ENCODE measurements at regions not wholly inside any gene's neighbourhood (a gene's known extent, or its start where the extent isn't known, plus 50 kb on each side); places are given as distances from the start of the nearest gene placed in this dataset.

DNA sequence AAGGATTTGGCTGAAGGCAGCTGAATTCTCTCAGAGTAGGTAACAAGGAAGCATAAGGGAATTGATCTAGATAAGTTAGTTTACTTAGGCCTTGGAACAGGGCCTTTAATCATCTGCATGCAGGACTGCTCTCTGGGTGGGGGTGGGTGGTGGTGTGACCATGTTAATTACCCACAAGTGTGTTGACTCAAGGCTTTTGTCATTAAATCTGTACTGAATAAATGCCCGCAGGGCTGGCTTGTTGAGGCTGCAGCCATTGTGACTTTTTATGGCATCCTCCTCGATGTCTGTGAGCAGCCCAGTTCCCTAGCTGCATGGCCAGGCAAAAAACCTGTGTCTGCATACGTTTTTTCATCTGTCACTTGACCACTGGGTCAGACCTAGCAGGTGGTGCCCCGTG lies 63.5 kb upstream of the ASCC3 start:
- DNase-seq (ENCODE audit: low spot score): no peak

DNA sequence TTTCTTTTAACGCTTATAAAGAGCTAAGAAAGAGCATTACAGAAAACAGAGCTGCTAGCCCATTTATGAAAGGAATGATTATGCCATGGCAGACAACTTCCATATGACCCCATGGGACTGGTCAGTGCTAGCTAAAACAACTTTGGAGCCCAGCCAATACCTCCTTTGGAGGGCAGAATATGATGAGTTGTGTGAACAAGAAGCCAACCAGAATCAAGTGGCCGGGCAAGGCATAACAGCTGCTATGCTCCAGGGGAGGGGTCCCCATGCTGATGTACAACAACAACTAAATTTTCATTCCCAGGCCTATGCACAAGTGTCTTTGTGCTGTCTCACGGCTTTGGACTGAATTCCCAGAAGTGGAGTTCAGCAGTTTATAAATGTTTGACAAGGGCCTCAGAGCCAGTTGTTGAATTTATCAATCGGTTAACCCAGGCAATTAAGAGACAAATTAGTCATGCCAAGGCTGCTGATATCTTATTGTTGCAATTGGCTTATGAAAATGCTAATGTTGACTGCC lies 65.0 kb upstream of the ASCC3 start:
- no peak for DNase-seq (ENCODE audit: low spot score)

DNA sequence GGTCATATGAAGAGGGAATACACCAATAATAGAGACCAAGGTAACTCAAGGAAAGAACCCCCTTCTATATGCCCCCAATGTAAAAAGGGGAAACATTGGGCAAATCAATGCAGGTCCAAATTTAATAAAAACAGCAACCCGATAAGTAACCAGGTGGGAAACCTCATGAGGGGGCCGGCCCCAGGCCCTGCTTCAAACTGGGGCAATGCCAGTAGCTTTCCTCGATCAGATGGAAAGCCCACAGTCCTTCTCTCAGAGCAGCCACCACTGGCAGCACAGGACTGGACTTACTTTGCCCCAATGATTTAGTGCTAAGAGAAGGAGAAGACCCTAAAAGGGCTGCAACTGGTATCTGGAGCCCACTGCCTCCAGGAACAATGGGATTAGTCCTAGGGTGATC lies 65.6 kb upstream of the ASCC3 start:
- no peak for DNase-seq (ENCODE audit: low spot score)

DNA sequence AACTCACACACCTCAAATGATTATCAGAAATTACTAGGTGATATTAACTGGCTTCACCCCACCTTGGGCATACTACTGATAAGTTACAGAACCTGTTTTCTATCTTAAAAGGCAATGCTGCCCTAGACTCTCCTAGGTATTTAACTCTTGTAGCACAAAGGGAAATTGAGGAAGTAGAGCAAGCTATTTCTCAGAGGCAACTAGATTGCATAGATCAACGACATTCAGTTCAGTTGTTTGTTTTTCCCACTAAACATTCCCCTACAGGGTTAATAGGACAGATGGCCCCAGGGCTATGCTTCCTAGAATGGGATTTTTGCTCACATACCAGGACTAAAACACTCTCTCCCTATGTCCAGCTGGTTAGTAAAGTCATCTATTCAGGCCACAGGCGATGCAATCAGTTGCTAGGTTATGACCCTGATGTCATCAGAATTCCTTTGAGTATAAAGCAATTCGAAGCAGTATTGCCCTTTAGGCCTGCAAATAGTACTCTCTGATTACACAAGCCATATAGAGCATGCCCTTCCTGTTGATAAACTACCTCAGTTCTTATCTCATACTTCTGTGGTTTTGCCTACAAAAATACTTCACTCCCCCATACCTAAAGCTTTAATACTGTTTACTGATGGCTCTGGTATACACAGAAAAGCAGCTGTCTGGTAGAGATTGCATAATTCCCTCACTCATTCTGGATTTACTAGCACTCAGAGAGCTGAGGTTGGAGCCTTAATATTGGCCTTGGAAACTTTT lies 67.4 kb upstream of the ASCC3 start:
- DNase-seq (ENCODE audit: low spot score): no peak

DNA sequence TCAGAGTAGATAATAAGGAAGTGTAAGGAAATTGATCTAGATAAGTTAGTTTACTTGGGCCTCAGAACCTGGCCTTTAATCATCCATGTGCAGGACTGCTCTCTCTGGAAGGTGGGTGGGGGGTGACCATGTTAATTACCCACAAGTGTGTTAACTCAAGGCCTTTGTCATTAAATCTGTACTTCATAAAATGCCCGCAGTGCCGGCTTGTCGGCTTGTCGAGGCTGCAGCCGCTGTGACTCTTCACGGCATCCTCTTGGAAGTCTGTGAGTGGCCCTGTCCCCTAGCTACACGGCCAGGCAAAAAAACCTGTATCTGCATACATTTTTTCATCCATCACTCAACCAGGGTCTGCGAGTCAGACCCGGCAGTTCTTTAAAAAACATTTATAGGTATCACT lies 70.9 kb upstream of the ASCC3 start:
- no peak for DNase-seq (ENCODE audit: low spot score)

DNA sequence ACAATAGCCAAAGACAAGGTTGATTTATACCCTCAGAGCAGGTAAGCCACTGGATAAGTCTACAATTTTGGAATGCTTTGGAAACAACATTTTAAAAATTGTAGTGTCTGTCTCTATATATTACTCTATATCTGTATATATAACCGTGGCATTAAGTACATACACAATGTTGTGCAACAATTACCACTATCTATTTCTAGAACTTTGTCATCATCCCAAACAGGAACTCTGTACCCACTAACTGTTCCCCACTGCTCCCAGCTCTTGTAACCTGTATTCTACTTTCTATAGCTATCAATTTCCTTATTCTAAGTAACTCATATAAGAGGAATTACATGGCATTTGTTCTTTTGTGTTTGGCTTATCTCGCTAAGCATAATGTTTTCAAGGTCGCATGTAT lies 78.2 kb upstream of the ASCC3 start:
- DNase-seq (ENCODE audit: low spot score): no peak

DNA sequence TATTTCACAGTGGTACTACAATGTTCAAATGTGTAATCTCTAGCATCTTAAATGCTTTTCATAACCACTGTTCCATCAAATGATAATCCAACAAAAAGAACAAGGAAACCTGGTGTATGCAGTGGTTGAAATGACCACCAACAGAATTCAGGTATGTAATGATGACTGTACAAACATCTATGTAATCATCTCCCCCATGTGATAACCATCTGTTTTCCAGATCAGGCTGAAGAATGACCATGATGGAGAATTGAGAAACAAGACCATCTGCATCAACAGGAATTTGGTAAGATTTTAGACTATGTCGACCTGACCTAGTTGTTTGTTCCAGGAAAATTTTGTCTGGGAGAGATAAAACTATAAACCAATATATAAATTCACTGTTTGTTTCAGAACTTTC lies 81.3 kb upstream of the ASCC3 start:
- DNase-seq (ENCODE audit: low spot score): no peak

DNA sequence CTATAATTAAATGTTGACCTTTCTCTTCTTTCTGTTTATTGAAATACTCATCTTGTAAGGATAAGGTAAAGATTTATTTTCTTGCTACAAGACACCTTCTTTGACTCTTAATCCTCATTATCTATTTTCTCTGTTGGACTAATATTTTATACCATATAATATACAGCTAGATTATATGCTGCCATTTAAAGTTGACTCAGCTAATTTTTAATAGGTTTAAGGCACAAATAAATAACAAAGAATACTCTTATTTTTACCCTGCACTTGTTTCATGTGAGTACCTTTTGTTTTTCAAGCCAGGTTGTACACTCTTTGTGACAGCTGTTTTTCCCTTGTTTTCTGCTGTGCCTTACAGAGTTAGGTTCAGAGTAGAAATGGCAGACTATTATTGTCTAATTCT lies 83.9 kb upstream of the ASCC3 start:
- DNase-seq (ENCODE audit: low spot score): no peak

DNA sequence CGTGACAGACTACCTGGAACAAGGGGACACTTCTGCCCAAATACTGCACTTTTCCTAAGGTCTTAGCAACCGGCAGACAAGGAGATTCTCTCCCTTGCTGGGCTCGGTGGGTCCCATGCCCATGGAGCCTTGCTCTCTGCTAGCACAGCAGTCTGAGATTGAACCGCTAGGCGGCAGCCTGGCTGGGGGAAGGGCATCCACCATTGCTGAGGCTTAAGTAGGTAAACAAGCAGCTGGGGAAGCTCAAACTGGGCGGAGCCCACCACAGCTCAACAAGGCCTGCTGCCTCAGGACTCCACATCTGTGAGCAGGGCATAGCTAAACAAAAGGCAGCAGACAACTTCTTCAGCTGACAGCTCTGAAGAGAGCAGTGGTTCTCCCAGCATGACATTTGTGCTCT lies 87.8 kb upstream of the ASCC3 start:
- no peak for DNase-seq (ENCODE audit: low spot score)

DNA sequence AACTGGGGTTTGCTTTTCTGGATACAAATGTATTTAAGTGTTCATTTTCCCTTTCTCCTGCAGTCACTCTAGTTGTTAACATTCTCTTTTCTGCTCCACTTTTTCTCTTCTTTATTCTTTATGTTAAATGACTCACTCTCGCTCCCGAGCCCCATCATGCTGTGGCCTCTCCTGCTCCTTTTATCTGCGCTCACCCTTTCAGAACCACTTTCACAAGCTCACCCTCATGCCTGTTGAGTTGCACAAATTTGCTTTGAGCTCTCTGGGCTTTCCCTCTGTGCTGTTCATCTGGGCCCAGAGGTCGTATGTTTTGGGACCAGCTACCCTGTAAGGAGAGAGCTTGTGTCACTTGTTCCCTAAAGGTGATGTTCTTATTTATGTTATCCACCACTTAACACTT lies 98.1 kb upstream of the ASCC3 start:
- DNase-seq (ENCODE audit: low spot score): no peak

DNA sequence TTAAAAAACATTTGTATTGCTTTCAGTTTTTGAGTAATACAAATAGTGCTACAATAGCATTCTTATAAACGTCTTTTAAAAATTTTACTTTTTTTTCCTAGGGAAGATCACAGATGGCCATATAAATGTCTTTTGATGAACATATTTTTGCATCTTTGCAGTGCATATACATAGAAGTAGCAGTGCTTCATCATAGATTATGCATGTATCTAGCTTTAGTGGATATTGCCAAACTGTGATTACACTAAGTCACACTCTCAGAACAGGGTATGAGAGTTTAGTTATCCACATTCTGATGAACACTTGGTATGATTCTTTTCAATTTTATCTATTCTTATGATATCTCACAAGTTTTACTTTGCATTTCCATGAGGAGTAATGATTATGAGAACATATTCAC lies 99.8 kb upstream of the ASCC3 start:
- no peak for DNase-seq (ENCODE audit: low spot score)

DNA sequence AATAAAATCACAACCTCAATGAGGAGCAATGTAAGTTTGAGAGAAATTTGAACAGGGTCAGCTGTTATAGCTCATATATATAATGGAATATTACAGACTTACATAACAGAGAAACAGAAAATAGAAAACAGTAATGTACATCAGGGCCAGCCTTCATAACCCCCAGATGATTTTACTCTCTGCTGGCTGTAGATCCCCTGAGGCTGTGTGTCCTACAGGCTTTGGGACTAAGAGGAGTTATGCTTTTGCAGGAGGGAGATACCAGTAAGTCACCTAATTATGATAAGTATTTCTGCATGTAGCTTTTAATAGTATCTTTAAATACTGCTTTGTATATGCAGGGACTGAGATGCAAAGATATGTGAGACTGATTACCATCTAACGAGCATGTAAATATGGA lies 105.8 kb upstream of the ASCC3 start:
- no peak for DNase-seq (ENCODE audit: low spot score)

DNA sequence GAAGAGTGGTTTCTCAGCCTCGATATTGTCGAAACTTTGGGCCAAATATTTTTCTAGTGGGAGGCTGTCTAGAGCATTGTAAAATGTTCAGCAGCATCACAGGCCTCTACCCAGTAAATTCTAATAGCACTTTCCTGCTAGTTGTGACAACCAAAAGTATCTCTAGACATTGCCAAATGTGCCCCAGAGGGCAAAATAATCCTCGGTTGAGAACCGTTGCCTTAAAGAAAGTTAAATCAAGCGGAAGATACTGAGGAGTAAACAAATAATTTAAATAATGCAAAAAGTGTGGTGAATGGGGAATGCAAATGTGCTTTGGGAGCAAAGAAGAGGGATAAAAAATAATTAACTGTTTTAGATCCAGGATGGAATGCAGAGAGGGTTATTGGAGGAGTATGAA lies 106.4 kb upstream of the ASCC3 start:
- DNase-seq (ENCODE audit: low spot score): no peak

DNA sequence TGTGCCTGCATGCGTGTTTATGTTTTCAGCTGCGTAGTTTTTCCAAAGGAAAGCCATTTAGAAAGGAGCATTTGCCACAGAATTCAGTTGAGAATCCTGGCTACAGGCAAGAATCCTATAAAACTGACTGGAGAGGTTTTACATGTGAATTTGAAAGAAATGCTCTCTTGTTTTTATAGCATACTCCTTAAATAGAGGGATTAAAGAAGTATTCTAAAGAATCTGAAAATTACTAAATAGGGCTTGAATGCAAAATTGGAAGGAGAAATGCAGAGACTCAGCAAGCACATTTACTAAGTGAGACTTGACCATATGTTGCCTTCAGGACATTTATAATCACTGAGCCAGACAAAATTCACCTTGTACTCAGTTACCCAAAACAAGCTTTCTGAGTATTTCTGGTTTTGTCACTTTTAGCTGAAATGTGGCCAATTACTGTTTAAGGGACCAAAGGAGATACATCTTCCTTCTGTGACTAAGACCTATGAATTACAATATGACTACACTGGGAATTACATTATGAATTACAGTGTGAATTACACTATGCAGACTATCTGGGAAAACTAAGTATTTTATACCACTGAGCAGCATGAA lies 107.4 kb upstream of the ASCC3 start:
- no peak for DNase-seq (ENCODE audit: low spot score)

DNA sequence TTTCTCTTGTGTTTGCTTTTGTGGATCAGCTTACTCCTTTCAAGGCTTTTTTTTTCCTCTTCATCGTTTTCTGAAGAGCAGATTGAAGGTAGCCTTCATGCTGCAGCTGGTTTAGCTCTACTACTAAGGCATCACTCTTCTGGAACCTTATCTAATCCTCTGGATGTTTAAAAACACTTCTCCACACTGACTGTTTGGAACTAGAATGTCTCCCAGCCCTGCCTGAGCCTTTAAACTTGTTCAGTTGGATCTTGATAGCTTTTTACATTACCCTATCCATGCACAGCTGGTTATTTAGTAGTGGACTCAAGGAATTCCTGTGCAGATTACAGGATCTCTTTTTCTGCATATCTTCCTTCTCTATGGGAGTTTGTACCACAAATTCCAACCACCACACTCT lies 108.9 kb upstream of the ASCC3 start:
- DNase-seq (ENCODE audit: low spot score): peak; percentile 60

DNA sequence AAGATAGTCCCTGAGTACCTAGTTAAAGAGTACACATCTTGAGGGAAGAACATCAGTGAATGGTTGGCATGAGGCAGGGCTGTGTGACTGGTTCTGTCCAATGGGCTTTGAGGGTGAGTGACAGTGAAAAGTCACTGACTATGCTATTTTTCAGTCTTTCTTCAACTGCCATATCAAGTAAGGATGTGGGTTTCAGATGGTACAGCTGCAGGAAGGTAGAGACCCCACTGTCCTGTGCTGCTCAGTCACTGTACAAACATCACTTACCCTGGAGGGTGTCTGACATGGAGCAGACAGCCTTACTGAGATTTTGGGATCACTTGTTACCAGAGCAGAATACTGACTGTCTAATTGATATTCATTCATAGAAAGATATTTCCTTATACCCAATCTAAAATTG lies 115.3 kb upstream of the ASCC3 start:
- no peak for DNase-seq (ENCODE audit: low spot score)

DNA sequence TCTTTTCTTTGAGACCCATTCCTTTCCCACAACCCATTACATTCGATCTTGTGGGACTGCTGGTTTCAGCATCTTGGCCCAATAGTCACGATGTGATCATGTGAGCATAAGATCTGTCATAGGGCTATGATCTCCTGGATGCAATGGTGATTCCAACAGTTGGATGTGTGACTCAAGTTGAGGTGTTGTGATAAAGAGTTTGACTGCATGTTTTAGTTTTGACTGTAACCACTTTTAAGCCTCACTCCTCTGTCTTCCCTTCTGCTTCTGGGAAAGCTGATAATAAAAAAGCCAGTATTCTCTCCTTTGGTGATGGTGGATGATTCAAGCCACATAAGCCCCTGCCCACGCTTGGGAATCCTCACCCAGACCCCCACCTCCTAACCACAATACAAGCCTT lies 117.0 kb upstream of the ASCC3 start:
- no peak for DNase-seq (ENCODE audit: low spot score)

DNA sequence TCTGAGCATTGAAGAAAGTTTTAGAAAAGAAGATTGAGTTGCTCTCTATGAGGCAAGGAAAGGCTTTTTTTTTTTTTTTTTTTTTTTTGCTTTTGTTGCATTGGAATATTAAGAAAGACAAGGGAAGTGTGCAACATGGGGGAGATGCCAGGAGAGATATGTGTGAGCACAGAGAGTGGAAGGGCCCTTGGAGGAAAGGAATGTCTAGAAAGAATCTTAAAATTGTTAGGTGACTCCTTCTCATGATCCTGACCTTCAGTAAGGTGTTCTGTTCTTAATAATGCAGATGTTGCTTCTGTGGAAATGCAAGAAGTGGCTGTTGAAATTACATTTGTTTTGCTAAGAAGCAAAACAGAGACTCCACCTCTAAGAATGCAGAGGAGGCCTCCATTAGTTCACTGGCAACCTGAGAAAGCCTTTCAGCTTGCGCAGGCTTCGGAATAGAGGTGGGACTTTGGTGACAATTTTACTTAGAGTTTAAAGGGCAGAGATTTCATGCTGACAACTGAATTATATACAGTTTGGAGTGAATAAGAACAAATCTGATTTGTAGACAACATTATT lies 118.0 kb upstream of the ASCC3 start:
- DNase-seq (ENCODE audit: low spot score): no peak

DNA sequence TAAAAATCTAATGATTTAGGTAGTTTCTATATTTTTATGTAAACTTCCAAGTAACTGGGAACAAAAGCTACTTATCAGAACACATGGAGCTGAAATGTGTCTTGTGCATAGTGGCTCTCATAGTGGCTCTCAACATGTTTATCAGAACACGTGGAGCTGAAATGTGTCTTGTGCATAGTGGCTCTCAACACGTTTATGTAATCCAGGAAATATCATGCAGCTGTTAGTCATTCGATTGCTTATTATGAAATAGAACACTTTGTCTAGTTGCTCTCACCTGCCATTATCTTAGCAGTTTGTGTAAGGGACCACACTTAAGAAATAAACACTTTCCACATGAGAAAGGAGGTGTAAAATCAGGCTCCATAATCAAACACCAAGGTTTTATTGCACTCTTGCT lies 119.2 kb upstream of the ASCC3 start:
- DNase-seq (ENCODE audit: low spot score): no peak

DNA sequence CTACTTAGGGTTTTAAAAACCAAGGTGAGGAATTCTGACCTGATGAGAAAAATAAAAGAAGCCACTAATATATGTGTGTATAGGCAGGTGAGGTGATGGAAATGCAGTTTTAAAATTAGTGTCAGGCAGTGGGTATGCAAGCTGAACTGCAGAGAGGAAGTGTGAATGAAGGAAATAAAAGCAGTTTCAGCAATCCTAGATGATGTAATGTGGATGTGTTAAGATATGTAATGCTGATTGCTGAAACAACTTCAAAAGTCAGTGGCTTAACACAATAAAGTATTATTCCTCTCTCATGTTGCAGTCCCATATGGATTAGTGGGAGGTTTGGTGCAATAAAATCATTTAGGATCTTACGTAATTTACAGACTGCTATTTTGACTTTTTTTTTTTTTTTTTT lies 119.9 kb upstream of the ASCC3 start:
- DNase-seq (ENCODE audit: low spot score): no peak

DNA sequence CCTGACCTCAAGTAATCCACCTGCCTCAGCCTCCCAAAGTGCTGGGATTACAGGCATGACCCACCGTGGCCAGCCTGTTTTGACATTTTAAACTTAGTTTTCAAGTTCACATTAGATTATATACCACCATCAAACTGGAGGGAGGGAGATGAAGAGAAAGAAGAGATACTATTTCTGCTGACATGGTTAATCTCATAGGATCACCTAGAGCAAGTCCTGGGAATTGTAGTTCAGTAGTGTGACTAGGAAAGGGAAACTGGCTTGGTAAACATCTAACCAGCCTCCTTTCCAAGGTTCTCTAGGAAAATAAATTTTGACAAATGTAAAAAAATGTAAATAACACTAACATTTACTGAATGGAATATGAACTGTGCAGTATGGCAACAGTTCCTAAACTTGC lies 120.5 kb upstream of the ASCC3 start:
- DNase-seq (ENCODE audit: low spot score): no peak

DNA sequence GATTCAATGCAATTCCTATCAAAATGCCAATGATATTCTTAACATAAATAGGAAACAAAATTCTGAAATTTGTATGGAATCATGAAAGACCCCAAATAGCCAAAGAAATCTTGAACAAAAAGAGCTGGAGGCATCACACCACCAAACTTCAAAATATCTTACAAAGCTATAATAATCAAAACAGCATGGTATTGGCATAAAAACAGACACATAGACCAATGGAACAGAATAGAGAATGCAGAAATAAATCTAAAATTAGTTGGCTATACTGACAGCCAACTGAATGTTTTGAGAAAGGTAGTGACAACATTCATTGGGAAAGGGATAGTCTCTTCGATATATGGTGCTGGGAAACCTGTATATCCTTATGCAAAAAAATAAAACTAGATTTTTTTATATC lies 121.9 kb upstream of the ASCC3 start:
- no peak for DNase-seq (ENCODE audit: low spot score)

DNA sequence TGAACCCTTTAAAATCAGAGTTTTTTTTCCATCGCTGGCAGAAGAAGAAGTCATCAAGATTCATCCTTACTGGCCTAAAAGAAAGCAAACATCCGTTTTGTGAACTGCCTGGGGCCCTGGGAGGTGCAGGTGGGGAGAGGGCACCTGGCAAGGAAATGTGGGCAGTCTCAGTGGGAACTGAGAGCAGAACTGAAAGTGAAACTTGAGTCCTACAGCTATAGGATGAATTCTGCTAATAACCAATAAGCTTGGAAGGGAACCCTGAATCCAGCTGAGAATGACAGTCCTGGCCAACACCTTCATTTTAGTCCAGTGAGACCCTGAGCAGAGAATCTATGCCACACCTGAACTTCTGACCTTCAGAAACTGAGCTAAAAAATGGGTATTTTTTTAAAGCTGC lies 130.1 kb upstream of the ASCC3 start:
- DNase-seq (ENCODE audit: low spot score): no peak

Data from umbilical cord (tissue), 1 donor.